Peyer's patch (tissue), 4 donors: ENCODE measurements at regions not wholly inside any gene's neighbourhood (a gene's known extent, or its start where the extent isn't known, plus 50 kb on each side); places are given as distances from the start of the nearest gene placed in this dataset.
"Not testable (repeated sequence)": the region's sequence is repeated elsewhere in the genome, so short reads cannot be mapped to it uniquely, and the experiment has no call there.

Source experiments
- DNase-seq, 3 donors: peaks; one replicate each; pipeline ENCODE4 v3.0.0-alpha.2; 2017 to 2019
- H3K27ac ChIP-seq, 4 donors: fragments of 200-600 bp; sonication (generic); one replicate each; pipeline ENCODE4 v1.5.1; 2016 to 2019
- H3K27me3 ChIP-seq, 2 donors: fragments of 200-600 bp; sonication (generic); one replicate each; pipeline ENCODE4 v1.5.1; 2019
- H3K36me3 ChIP-seq, 3 donors: fragments of 200-600 bp; sonication (generic); one replicate each; pipeline ENCODE4 v1.5.1; 2016 to 2019
- H3K4me1 ChIP-seq, 4 donors: fragments of 200-600 bp; sonication (generic); one replicate each; pipeline ENCODE4 v1.5.1; 2016 to 2019
- H3K4me3 ChIP-seq, 4 donors: fragments of 200-600 bp; sonication (generic); 1 replicate in 3 of 4; 2 replicates in 1 of 4; pipeline ENCODE4 v1.5.1; 2016 to 2019; ENCODE audit warnings: mild to moderate bottlenecking in 1 of 4
- H3K9me3 ChIP-seq, 4 donors: fragments of 200-600 bp; sonication (generic); one replicate each; pipeline ENCODE4 v1.5.1; 2016 to 2019; ENCODE audit warnings: mild to moderate bottlenecking in 1 of 4
- POLR2A ChIP-seq, 2 donors: fragments of 450-650 bp; IDR thresholded peaks; one replicate each; pipeline ENCODE4 v1.5.1; 2017; ENCODE audit warnings: antibody characterized with exemption in 2 of 2, mild to moderate bottlenecking in 2 of 2, moderate library complexity in 2 of 2
- TF ChIP-seq, protein P1 (sequence below), 6 experiments: fragments of 450-650 bp in 4 of 6; fragments of 200-600 bp in 2 of 6; sonication (generic) in 1 of 6; IDR thresholded peaks; one replicate each; pipeline ENCODE4 v1.5.1; 2017 to 2019; ENCODE audit warnings: antibody characterized with exemption in 6 of 6, mild to moderate bottlenecking in 3 of 6, moderate library complexity in 1 of 6

DNA sequence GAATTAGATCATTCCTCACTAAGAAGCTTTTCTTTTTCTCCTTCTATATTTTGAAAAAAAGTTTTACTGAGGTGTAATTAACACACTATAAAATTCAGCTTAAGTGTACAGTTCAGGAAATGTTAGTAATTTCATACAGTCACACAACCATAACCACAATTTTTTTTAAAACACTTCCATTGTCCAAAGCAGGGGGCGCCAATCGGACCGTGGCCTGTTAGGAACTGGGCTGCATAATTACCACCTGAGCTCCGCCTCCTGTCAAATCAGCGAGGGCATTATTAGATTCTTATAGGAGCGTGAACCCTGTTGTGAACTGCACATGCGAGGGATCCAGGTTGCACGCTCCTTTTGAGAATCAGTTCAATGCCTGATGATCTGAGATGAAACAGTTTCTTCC is 427.1 kb downstream of the TFEC start:
- DNase-seq, result no peak
- TF ChIP-seq, protein P1, sequence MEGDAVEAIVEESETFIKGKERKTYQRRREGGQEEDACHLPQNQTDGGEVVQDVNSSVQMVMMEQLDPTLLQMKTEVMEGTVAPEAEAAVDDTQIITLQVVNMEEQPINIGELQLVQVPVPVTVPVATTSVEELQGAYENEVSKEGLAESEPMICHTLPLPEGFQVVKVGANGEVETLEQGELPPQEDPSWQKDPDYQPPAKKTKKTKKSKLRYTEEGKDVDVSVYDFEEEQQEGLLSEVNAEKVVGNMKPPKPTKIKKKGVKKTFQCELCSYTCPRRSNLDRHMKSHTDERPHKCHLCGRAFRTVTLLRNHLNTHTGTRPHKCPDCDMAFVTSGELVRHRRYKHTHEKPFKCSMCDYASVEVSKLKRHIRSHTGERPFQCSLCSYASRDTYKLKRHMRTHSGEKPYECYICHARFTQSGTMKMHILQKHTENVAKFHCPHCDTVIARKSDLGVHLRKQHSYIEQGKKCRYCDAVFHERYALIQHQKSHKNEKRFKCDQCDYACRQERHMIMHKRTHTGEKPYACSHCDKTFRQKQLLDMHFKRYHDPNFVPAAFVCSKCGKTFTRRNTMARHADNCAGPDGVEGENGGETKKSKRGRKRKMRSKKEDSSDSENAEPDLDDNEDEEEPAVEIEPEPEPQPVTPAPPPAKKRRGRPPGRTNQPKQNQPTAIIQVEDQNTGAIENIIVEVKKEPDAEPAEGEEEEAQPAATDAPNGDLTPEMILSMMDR (IDR thresholded peaks at IDR 0.05), result no peak
- no peak for TF ChIP-seq POLR2A (IDR thresholded peaks at IDR 0.05)

DNA sequence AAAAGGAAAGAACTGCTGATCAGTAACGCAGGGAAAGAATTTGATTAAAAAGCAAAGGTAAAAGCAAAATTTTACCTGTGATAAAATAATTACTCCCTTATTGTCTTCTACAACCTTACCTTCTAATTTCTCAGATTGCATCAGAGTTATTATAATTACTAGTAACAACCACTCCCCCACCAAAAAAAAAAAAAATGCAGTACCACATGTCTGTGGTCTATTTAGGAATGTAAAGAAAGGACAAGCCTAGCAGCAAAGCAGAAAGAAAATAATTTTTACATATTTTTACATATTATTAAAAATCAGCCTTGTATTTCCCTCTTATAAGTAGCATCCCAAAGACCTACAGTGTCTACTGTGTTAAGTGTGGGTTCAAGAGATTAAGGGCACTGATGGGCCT is 430.4 kb downstream of the TFEC start:
- no peak for DNase-seq
- no peak for TF ChIP-seq POLR2A (IDR thresholded peaks at IDR 0.05)
- TF ChIP-seq, protein P1 (IDR thresholded peaks at IDR 0.05), result no peak
- Histone ChIP-seq H3K27ac (no peak overlapping the region), H3K27me3 (no peaks in the 10 kb centered on the region), H3K4me3 (no peak overlapping the region), H3K4me1 (no peaks in the 10 kb centered on the region), H3K9me3 (no peaks in the 10 kb centered on the region), H3K36me3 (no peaks in the 10 kb centered on the region)

More for the DNA sequence above, 427.1 kb downstream of the TFEC start:
- H3K27me3 ChIP-seq, result no peaks in the 10 kb centered on the region
- H3K9me3 ChIP-seq, result no peaks in the 10 kb centered on the region
- no peaks in the 10 kb centered on the region for H3K36me3 ChIP-seq
- H3K4me3 ChIP-seq, result no peak overlapping the region
- no peak overlapping the region for H3K27ac ChIP-seq
- no peaks in the 10 kb centered on the region for H3K4me1 ChIP-seq

DNA sequence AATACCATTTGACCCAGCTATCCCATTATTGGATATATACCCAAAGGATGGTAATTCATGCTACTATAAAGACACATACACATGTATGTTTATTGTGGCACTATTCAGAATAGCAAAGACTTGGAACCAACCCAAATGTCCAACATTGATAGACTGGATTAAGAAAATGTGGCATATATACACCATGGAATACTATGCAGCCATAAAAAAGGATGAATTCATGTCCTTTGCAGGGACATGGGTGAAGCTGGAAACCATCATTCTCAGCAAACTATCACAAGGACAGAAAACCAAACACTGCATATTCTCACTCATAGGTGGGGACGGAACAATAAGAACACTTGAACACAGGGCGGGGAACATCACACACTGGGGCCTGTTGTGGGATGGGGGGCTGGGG is 431.4 kb downstream of the TFEC start:
- not testable (repeated sequence) for H3K27ac ChIP-seq, DNase-seq, H3K27me3 ChIP-seq, H3K36me3 ChIP-seq, H3K4me1 ChIP-seq, H3K9me3 ChIP-seq, H3K4me3 ChIP-seq

DNA sequence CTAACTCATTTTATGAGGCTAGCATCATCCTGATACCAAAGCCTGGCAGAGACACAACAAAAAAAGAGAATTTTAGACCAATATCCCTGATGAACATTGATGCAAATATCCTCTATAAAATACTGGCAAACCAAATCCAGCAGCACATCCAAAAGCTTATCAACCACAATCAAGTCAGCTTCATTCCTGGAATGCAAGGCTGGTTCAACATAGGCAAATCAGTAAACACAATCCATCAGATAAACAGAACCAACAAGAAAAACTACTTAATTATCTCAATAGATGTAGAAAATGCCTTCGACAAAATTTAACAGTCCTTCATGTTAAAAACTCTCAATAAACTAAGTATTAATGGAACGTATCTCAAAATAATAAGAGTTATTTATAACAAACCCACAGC is 433.3 kb downstream of the TFEC start:
- H3K27ac ChIP-seq, result not testable (repeated sequence)

DNA sequence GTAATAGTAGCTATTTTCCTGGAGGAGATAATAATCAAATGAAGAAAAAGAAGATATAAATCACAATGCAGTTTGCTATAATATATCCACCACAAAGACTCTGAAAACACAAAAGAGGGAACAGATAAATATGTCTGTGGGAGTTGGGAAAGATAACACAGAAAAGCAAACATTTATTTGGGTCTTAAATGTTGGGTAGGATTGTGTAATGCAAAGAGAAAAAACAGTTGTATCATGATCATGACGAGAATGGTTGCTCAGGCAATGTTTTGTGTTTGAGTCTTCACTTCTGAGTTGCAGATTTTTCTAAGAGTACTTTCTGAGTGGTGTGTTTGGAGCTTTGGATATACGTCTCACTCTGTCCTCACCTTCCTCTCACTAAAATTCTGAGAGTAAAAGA is 437.5 kb downstream of the TFEC start:
- DNase-seq, result no peak
- Histone ChIP-seq H3K36me3 (no peaks in the 10 kb centered on the region), H3K27ac (no peak overlapping the region), H3K4me3 (no peak overlapping the region), H3K4me1 (no peaks in the 10 kb centered on the region), H3K27me3 (no peaks in the 10 kb centered on the region), H3K9me3 (no peaks in the 10 kb centered on the region)
- no peak for TF ChIP-seq POLR2A (IDR thresholded peaks at IDR 0.05)
- TF ChIP-seq, protein P1 (IDR thresholded peaks at IDR 0.05), result no peak

More for the DNA sequence above, 433.3 kb downstream of the TFEC start:
- not testable (repeated sequence) for H3K4me1 ChIP-seq, DNase-seq, H3K36me3 ChIP-seq, H3K4me3 ChIP-seq, H3K27me3 ChIP-seq, H3K9me3 ChIP-seq

DNA sequence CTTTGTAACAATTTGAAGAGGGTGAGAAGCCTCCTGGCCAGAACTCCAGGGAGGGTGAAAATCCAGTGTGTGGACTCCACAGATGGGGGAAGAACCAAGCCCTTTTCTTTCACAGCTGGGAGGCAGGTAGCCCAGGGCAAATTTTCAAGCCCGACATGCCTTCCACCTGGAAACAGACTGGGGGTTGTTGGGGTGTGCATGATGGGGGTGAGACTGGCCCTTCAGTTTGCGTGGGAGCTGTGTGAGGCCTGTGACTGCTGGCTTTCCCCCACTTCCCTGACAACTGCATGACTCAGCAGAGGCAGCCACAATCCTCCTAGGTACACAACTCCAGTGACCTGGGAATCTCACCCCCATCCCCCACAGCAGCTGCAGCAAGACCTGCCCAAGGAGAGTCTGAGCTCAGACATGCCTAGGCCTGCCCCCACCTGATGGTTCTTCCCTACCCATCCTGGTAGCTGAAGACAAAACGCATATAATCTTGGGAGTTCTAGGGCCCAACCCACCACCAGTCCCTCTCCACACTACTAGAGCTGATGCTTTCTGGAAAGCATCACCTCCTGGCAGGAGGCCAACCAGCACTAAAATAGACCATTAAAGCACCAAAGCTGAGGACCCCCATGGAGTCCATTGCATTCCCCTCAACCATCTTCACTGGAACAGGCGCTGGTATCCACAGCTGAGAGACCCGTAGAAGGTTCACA is 445.4 kb downstream of the TFEC start:
- no peaks in the 10 kb centered on the region for H3K4me1 ChIP-seq
- DNase-seq, result no peak
- H3K9me3 ChIP-seq, result no peaks in the 10 kb centered on the region
- TF ChIP-seq, protein P1 (IDR thresholded peaks at IDR 0.05), result no peak
- TF ChIP-seq POLR2A (IDR thresholded peaks at IDR 0.05), result no peak
- no peaks in the 10 kb centered on the region for H3K36me3 ChIP-seq
- H3K27ac ChIP-seq, result no peak overlapping the region
- no peaks in the 10 kb centered on the region for H3K27me3 ChIP-seq
- H3K4me3 ChIP-seq, result no peak overlapping the region

DNA sequence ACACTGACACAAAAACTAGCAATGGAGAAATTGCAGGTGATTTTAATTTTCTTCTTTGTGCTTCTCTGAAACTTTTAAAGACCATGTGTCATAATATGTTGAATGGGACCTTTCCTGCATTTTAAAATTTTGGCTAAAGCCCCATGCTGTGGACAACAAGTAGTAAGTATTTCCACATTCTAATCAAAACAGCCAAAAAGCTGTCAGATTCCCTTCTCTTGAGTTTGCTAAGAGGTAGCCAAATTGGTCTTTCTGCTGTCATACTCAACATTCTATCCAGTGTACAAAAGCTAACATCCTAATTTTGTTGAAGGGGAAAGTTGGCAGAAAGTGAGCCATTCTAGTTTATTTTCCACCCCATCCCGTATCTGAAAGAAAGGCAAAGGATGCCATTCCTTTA is 447.6 kb downstream of the TFEC start:
- H3K9me3 ChIP-seq, result no peaks in the 10 kb centered on the region
- no peaks in the 10 kb centered on the region for H3K27me3 ChIP-seq
- H3K36me3 ChIP-seq, result no peaks in the 10 kb centered on the region
- TF ChIP-seq, protein P1 (IDR thresholded peaks at IDR 0.05), result no peak
- no peak for TF ChIP-seq POLR2A (IDR thresholded peaks at IDR 0.05)
- no peak overlapping the region for H3K27ac ChIP-seq
- no peaks in the 10 kb centered on the region for H3K4me1 ChIP-seq
- H3K4me3 ChIP-seq, result no peak overlapping the region
- DNase-seq, result no peak
